Type B pancreatic cell (in vitro differentiated cells): ENCODE measurements at regions not wholly inside any gene's neighbourhood (a gene's known extent, or its start where the extent isn't known, plus 50 kb on each side); places are given as distances from the start of the nearest gene placed in this dataset.

Source experiments
- DNase-seq: peaks from one replicate; pipeline ENCODE4 v3.0.0; 2021; ENCODE audit warnings: mixed read lengths; ENCODE audit not compliant: unreplicated experiment; ENCODE audit errors: extremely low spot score
- H3K27ac Mint-ChIP-seq: 2 replicates; pipeline ENCODE4 v1.8.0; 2021; ENCODE audit warnings: mild to moderate bottlenecking, mixed read lengths
- H3K27me3 Mint-ChIP-seq: 2 replicates; pipeline ENCODE4 v1.8.0; 2021; ENCODE audit warnings: mixed read lengths
- H3K36me3 Mint-ChIP-seq: 2 replicates; pipeline ENCODE4 v1.8.0; 2021; ENCODE audit warnings: mixed read lengths
- H3K4me1 Mint-ChIP-seq: one replicate; pipeline ENCODE4 v1.8.0; 2021; ENCODE audit warnings: mixed read lengths; ENCODE audit not compliant: unreplicated experiment
- H3K4me3 Mint-ChIP-seq: 2 replicates; pipeline ENCODE4 v1.8.0; 2021; ENCODE audit warnings: mild to moderate bottlenecking, mixed read lengths
- H3K9me3 Mint-ChIP-seq: 2 replicates; pipeline ENCODE4 v1.8.0; 2021; ENCODE audit warnings: mixed read lengths
- CTCF ChIP-seq: fragments of 200-600 bp; sonication (generic); conservative IDR thresholded peaks from 2 replicates; pipeline ENCODE4 v1.5.0; 2021; ENCODE audit warnings: antibody characterized with exemption, mild to moderate bottlenecking

GRCh38 chr11:45563810-45564209, 101.6 kb downstream of the CHST1 start:
- Mint-ChIP-seq H3K4me1 (no peaks in the 10 kb centered on the region), H3K4me3 (no peak overlapping the region), H3K9me3 (no peaks in the 10 kb centered on the region), H3K36me3 (no peaks in the 10 kb centered on the region), H3K27me3 (peaks cover 34% of the 10 kb centered on the region), H3K27ac (no peak overlapping the region)
- no peak for TF ChIP-seq CTCF
- no peak for DNase-seq

GRCh38 chr11:45563171-45563570, 102.3 kb downstream of the CHST1 start:
- no peaks in the 10 kb centered on the region for H3K9me3 Mint-ChIP-seq
- H3K4me1 Mint-ChIP-seq: no peaks in the 10 kb centered on the region
- H3K27ac Mint-ChIP-seq: no peak overlapping the region
- H3K36me3 Mint-ChIP-seq: no peaks in the 10 kb centered on the region
- DNase-seq: no peak
- no peak for TF ChIP-seq CTCF
- no peak overlapping the region for H3K4me3 Mint-ChIP-seq
- H3K27me3 Mint-ChIP-seq: peaks cover 27% of the 10 kb centered on the region

- DNase-seq: no peak
- H3K4me1 Mint-ChIP-seq: no peaks in the 10 kb centered on the region
- peaks cover 35% of the 10 kb centered on the region for H3K27me3 Mint-ChIP-seq
- H3K36me3 Mint-ChIP-seq: no peaks in the 10 kb centered on the region
- H3K9me3 Mint-ChIP-seq: peaks cover 5% of the 10 kb centered on the region
- H3K27ac Mint-ChIP-seq: no peak overlapping the region
- TF ChIP-seq CTCF: no peak
- H3K4me3 Mint-ChIP-seq: no peak overlapping the region
Observed at GRCh38 chr11:45560913-45561281, 104.5 kb downstream of the CHST1 start.

- no peak overlapping the region for H3K4me3 Mint-ChIP-seq
- no peak overlapping the region for H3K27ac Mint-ChIP-seq
- H3K27me3 Mint-ChIP-seq: peaks cover 33% of the 10 kb centered on the region
- H3K4me1 Mint-ChIP-seq: no peaks in the 10 kb centered on the region
- no peak for TF ChIP-seq CTCF
- no peaks in the 10 kb centered on the region for H3K36me3 Mint-ChIP-seq
- DNase-seq: no peak
- H3K9me3 Mint-ChIP-seq: peaks cover 5% of the 10 kb centered on the region
Observed at GRCh38 chr11:45560155-45560912, 105.1 kb downstream of the CHST1 start.

GRCh38 chr11:45556851-45557707, 108.3 kb downstream of the CHST1 start:
- TF ChIP-seq CTCF: no peak
- Mint-ChIP-seq H3K4me3 (no peak overlapping the region), H3K4me1 (no peaks in the 10 kb centered on the region), H3K9me3 (peaks cover 5% of the 10 kb centered on the region), H3K36me3 (no peaks in the 10 kb centered on the region), H3K27ac (no peak overlapping the region), H3K27me3 (peaks cover 14% of the 10 kb centered on the region)
- no peak for DNase-seq
